HCT116 (cell line): ENCODE measurements at regions not wholly inside any gene's neighbourhood (a gene's known extent, or its start where the extent isn't known, plus 50 kb on each side); places are given as distances from the start of the nearest gene placed in this dataset.

Experiments
- ATAC-seq: fragments of 200-7000 bp; cut with Tn5 transposase; 2 replicates; pipeline ENCODE4 v1.9.1; 2020; ENCODE audit warnings: mild to moderate bottlenecking, moderate library complexity
- BruUV-seq: library from RNA; stranded (reverse); fragments of 400-500 nt; replicated peaks from 2 replicates; lab custom pipeline; 2021; lab: Mats Ljungman, UMichigan
- CTCF ChIA-PET: fragments of 300-600 bp; sonication (Branson Sonifier 250); formaldehyde crosslinking; loops from one replicate; lab custom pipeline; 2021; ENCODE audit warnings: antibody characterized with exemption; lab: Charles Lee
- POLR2A ChIA-PET: fragments of 300-600, 350-600 bp; sonication (Branson Sonifier 250); formaldehyde crosslinking; loops from one replicate; lab custom pipeline; 2021; ENCODE audit warnings: antibody characterized with exemption; lab: Charles Lee
- RAD21 ChIA-PET, 2 experiments: fragments of 300-600 bp; sonication (Branson Sonifier 250); formaldehyde crosslinking; loops; one replicate each; lab custom pipeline; 2023; ENCODE audit warnings: low total read pairs in 2 of 2; ENCODE audit not compliant: uncharacterized antibody in 2 of 2, unreplicated experiment in 2 of 2, low non-redundant PET in 1 of 2; lab: Charles Lee
- DNase-seq: peaks from one replicate; pipeline ENCODE4 v3.0.0-alpha.2; 2010; ENCODE audit warnings: low read depth, low spot score
- H2AFZ ChIP-seq: fragments of 200-600 bp; shearing (Covaris generic), sonication (generic); 2 replicates; pipeline ENCODE4 v1.6.1; 2017; ENCODE audit warnings: low read depth, mixed run types, mixed read lengths, antibody characterized with exemption, low read length; ENCODE audit not compliant: poor library complexity, severe bottlenecking
- H3K27ac ChIP-seq: 2 replicates; pipeline ENCODE4 v1.5.1; 2012; ENCODE audit warnings: low read depth, low read length
- H3K27me3 ChIP-seq: fragments of 200-600 bp; sonication (generic); 2 replicates; pipeline ENCODE4 v1.6.1; 2016; ENCODE audit warnings: mixed run types, low read length, mixed read lengths; ENCODE audit not compliant: insufficient read depth
- H3K36me3 ChIP-seq, 2 experiments: fragments of 200-500 bp in 1 of 2; fragments of 200-600 bp in 1 of 2; sonication (Bioruptor generic) in 1 of 2; sonication (generic) in 1 of 2; 2 replicates each; pipeline versions ENCODE4 v1.5.1 to v1.6.1; 2014 to 2016; ENCODE audit warnings: low read length in 2 of 2, inconsistent platforms in 1 of 2, mixed read lengths in 1 of 2, mixed run types in 1 of 2; ENCODE audit not compliant: insufficient read depth in 2 of 2, control insufficient read depth in 1 of 2
- H3K4me1 ChIP-seq, 2 experiments: fragments of 200-600 bp in 1 of 2; sonication (generic) in 1 of 2; 2 replicates each; pipeline versions ENCODE4 v1.5.1 to v1.6.1; 2012 to 2017; ENCODE audit warnings: low read length in 2 of 2, inconsistent platforms in 1 of 2, mild to moderate bottlenecking in 1 of 2, mixed read lengths in 1 of 2, mixed run types in 1 of 2, moderate library complexity in 1 of 2; ENCODE audit not compliant: insufficient read depth in 2 of 2, control insufficient read depth in 1 of 2
- H3K4me2 ChIP-seq: fragments of 200-600 bp; sonication (generic); 2 replicates; pipeline ENCODE4 v1.6.1; 2017; ENCODE audit warnings: mixed run types, low read length, mixed read lengths
- H3K4me3 ChIP-seq, 2 experiments: fragments of 200-600 bp in 1 of 2; sonication (generic) in 1 of 2; replicated peaks in 1 of 2; 2 replicates each; pipeline ENCODE4 v1.5.1; 2011 to 2016; ENCODE audit warnings: low read length in 2 of 2, control low read depth in 1 of 2, low read depth in 1 of 2, mild to moderate bottlenecking in 1 of 2, mixed read lengths in 1 of 2, mixed run types in 1 of 2
- H3K79me2 ChIP-seq: fragments of 200-600 bp; sonication (generic); 2 replicates; pipeline ENCODE4 v1.6.1; 2017; ENCODE audit warnings: mild to moderate bottlenecking, mixed run types, low read length, moderate library complexity, mixed read lengths; ENCODE audit not compliant: insufficient read depth
- H3K9ac ChIP-seq: fragments of 200-600 bp; sonication (generic); 2 replicates; pipeline ENCODE4 v1.6.1; 2016; ENCODE audit warnings: low read length, mixed read lengths
- H3K9me2 ChIP-seq: fragments of 200-600 bp; sonication (generic), shearing (Covaris generic); 2 replicates; pipeline ENCODE4 v1.6.1; 2017; ENCODE audit warnings: mixed run types, mild to moderate bottlenecking, moderate library complexity; ENCODE audit not compliant: insufficient read depth
- H3K9me3 ChIP-seq, 2 experiments: fragments of 200-500 bp in 1 of 2; fragments of 200-600 bp in 1 of 2; sonication (Bioruptor generic) in 1 of 2; sonication (generic) in 1 of 2; 2 replicates each; pipeline ENCODE4 v1.6.1; 2014 to 2017; ENCODE audit warnings: low read length in 2 of 2, mixed read lengths in 2 of 2, inconsistent platforms in 1 of 2, low read depth in 1 of 2, mild to moderate bottlenecking in 1 of 2, mixed run types in 1 of 2, moderate library complexity in 1 of 2; ENCODE audit not compliant: control insufficient read depth in 1 of 2, insufficient read depth in 1 of 2
- H4K20me1 ChIP-seq: fragments of 200-600 bp; sonication (generic), shearing (Covaris generic); 2 replicates; pipeline ENCODE4 v1.6.1; 2017; ENCODE audit warnings: mixed run types, mild to moderate bottlenecking, moderate library complexity; ENCODE audit not compliant: insufficient read depth
- ATF3 ChIP-seq: IDR thresholded peaks from 2 replicates; pipeline ENCODE4 v1.6.1; 2012
- CBX3 ChIP-seq: IDR thresholded peaks from 2 replicates; pipeline ENCODE4 v1.6.1; 2012; ENCODE audit warnings: low read depth
- EZH2 ChIP-seq: fragments of 200-600 bp; sonication (generic); IDR thresholded peaks from 2 replicates; pipeline ENCODE4 v1.6.1; 2017; ENCODE audit warnings: antibody characterized with exemption, mixed run types
- EZH2phosphoT487 ChIP-seq: fragments of 200-600 bp; IDR thresholded peaks from 2 replicates; pipeline ENCODE4 v1.6.1; 2018; ENCODE audit warnings: antibody characterized with exemption, borderline replicate concordance
- POLR2AphosphoS5 ChIP-seq: IDR thresholded peaks from 2 replicates; pipeline ENCODE4 v1.6.1; 2011; ENCODE audit warnings: mild to moderate bottlenecking, low read depth, low read length, moderate library complexity
- RAD21 ChIP-seq: IDR thresholded peaks from 2 replicates; pipeline ENCODE4 v1.6.1; 2012; ENCODE audit warnings: low read depth, mild to moderate bottlenecking
- SP1 ChIP-seq: IDR thresholded peaks from 2 replicates; pipeline ENCODE4 v1.6.1; 2012; ENCODE audit warnings: low read depth
- TCF7L2 ChIP-seq: IDR thresholded peaks from 2 replicates; pipeline ENCODE4 v1.7.0; 2011; ENCODE audit warnings: borderline replicate concordance, inconsistent platforms; ENCODE audit not compliant: insufficient read depth, insufficient read length; ENCODE audit errors: extremely low read depth
- YY1 ChIP-seq: IDR thresholded peaks from 2 replicates; pipeline ENCODE4 v1.6.1; 2011; ENCODE audit warnings: low read length, low read depth, moderate library complexity, mild to moderate bottlenecking; ENCODE audit not compliant: insufficient replicate concordance; ENCODE audit errors: extremely low read depth
- ZBTB33 ChIP-seq: IDR thresholded peaks from 2 replicates; pipeline ENCODE4 v1.6.1; 2011; ENCODE audit warnings: mild to moderate bottlenecking, low read length, moderate library complexity; ENCODE audit not compliant: insufficient replicate concordance; ENCODE audit errors: extremely low read depth
- ZFX ChIP-seq: fragments of 450-650 bp; IDR thresholded peaks from 2 replicates; pipeline ENCODE4 v1.6.1; 2017
- intact Hi-C: fragments of 100-400 bp; cut with micrococcal nuclease; formaldehyde crosslinking; loops from 2 replicates; pipeline ENCODE4 v1.10.0; 2022
- TF ChIP-seq, protein P1 (sequence below): IDR thresholded peaks from 2 replicates; pipeline ENCODE4 v1.6.1; 2012

- intact Hi-C loops, result no loop called here
- peaks cover 8 to 22% of the 10 kb centered on the region in 2 experiments; a peak in 2 of 4 replicates for H3K9me3 ChIP-seq
- BruUV-seq, result no TSS peak
- H3K4me2 ChIP-seq, result no peak overlapping the region
- H3K27ac ChIP-seq, result no peak overlapping the region
- no peaks in the 10 kb centered on the region for H3K36me3 ChIP-seq
- no peak overlapping the region for H3K9ac ChIP-seq
- POLR2A ChIA-PET, result no interaction called here
- no peaks in the 10 kb centered on the region for H4K20me1 ChIP-seq
- H3K27me3 ChIP-seq, result no peaks in the 10 kb centered on the region
- RAD21 ChIA-PET, result no interaction called here
- H3K4me1 ChIP-seq, result no peaks in the 10 kb centered on the region
- no peaks in the 10 kb centered on the region for H3K9me2 ChIP-seq
- no peaks in the 10 kb centered on the region for H3K79me2 ChIP-seq
- no peak for DNase-seq
- no peak for ATAC-seq
- TF ChIP-seq, protein P1, sequence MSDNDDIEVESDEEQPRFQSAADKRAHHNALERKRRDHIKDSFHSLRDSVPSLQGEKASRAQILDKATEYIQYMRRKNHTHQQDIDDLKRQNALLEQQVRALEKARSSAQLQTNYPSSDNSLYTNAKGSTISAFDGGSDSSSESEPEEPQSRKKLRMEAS, result no peak
- TF ChIP-seq CBX3 (no peak), EZH2phosphoT487 (no peak), RAD21 (no peak), EZH2 (no peak), YY1 (no peak), SP1 (no peak), TCF7L2 (no peak), ZFX (no peak), ATF3 (no peak), ZBTB33 (no peak), POLR2AphosphoS5 (no peak)
- H3K4me3 ChIP-seq, result no peak overlapping the region
- CTCF ChIA-PET, result no interaction called here
- no peak overlapping the region for H2AFZ ChIP-seq
Measured at GRCh38 chr11:42779555-42779954, 532.2 kb upstream of the API5 start.
